ENCODE measurements at regions not wholly inside any gene's neighbourhood (a gene's known extent, or its start where the extent isn't known, plus 50 kb on each side); places are given as distances from the start of the nearest gene placed in this dataset.

GRCh38 chr5:152269533-152269932 is 135.5 kb downstream of the NMUR2 start:
- DNase-seq: no peak

DNA sequence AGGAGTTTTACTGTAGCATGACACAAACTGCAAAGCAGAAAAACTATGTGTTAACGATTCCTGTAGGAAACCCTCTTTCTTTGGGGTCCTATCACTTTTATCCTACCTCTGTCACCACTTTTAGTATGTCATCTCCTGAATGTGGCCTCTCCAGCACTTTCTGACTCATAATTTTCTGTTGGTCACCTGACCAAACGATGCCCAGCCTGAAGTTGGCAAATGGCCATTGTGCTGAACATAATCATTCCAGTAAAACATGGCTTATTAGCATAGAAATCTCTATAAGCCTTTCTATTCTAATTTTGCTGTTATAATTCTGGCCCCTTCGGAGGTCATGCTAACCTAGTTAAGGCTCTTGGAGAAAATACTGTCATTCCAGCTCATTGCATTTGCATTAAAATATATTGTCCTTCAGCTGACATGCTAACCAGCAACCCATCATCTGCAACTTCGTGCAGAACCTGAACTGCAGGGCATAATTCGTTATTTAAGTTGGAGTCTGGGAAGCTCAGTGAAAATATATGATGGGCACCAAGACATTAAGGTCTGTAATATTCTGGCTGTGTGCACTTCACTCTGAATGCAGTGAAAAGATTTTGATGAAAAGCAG is 140.3 kb downstream of the NMUR2 start:
- no peak for DNase-seq

GRCh38 chr5:152262667-152263066 is 142.4 kb downstream of the NMUR2 start:
- no peak for DNase-seq

- DNase-seq: no peak
Measured at GRCh38 chr5:152260940-152261339, 144.1 kb downstream of the NMUR2 start.

GRCh38 chr5:152259702-152260101 is 145.4 kb downstream of the NMUR2 start:
- DNase-seq: no peak

- no peak for DNase-seq
Measured at GRCh38 chr5:152256580-152256979, 148.5 kb downstream of the NMUR2 start.

GRCh38 chr5:152255411-152255810 is 149.7 kb downstream of the NMUR2 start:
- no peak for DNase-seq

DNA sequence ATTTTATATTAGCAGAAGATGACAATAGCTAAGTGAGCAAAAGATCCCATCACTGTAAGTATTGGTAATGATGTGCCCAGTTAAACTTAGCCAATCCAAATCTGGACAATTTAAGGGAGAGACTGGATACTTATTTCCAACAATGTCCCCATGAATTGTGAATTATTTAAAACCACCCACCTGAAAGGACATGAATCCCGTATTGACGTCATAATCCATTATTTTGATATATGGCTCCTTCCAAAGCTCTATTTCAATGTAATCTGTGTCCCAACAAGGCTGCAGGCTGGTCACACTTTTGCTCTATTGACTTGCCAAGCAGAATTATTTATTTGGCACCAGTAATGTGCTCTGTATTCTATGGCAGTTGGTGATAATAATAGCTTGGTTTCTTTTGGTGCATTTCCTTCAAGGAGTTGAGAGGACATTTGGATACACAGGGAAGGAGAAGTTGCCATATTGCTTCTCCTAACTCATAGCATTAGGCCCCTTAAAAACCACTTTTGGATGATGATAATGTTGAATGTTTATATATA is 157.2 kb downstream of the NMUR2 start:
- DNase-seq: no peak

DNA sequence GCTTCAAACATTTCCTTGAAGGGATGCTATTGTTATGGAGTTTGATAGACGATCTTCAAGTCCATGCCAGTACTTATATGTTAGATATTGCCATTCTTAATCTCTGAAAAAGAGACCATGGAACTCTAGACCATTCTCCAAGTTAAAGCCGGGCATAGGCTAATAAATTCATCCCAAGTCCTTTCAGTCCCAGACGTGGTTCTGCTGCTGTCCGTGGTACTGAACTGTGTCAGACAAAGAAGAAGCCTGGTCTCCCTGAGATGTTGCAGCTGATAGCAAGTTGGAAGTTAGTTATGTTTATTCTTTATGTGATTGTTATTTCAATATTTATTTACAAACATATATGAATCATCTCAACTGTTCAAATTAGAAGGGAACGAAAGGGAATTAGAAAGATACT is 158.7 kb downstream of the NMUR2 start:
- DNase-seq: no peak

DNA sequence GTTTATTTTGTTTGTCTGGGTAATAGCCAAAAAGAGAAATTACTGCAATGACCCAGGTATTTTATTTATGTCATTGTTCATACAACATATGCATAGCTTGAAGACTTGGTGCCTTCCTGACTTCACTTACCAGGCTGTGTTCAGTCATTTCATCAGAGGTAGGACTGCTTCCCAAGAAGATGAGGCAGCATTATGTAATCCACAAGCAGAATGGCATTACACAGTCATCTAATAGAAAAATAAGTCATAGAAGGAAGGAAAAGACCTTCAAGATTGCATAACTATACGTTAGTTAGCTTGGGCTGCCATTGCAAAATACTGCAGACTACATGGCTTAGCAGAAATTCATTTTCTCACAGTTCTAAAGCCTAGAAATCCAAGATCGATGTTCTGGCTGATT is 167.5 kb downstream of the NMUR2 start:
- no peak for DNase-seq

GRCh38 chr5:152226191-152226590 is 178.9 kb downstream of the NMUR2 start:
- no peak for DNase-seq

DNA sequence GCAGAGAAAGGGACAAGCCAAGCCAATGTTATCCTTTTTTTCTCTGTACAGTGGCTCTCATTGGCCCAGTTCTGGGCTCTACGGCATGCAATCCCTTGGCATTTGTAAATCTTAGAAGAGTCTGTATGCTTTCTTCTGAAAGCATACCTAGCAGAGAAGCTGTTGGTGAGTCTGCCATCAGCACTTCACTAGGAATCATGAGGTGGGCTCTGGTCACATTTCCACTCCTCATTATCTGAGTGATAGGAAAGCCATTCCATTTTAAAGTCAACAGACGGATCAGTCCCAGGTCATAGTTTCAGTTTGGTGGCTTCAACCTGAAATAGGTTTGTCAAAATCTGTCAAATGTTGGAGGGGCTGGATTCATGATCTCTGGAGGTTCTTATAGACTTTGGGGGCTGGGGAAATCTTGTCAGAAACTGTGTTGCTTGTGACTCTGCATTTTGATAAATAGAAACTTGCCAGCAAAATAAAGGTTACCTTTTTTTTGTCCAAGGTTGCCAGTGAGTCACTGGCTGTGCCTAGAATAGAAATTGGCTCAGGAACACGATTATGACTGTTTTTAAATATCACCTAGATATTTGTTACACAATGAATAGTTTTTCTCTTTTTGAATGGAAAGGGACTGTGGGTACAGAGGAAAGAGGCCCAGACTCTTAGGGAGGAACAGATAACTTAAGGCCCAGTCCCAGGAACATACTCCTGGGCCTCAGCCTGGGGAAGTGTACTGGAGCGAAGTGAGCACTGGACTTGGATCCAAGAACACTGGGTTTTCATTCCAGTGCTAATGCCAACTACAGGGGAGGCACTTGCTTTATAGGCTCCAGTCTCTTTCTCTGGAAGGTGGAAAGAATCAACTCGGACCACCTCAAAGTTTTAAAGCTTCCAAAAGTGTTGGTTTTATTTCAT is 183.1 kb downstream of the NMUR2 start:
- no peak for DNase-seq

- no peak for DNase-seq
Measured at GRCh38 chr5:152218694-152219093, 186.4 kb downstream of the NMUR2 start.

DNA sequence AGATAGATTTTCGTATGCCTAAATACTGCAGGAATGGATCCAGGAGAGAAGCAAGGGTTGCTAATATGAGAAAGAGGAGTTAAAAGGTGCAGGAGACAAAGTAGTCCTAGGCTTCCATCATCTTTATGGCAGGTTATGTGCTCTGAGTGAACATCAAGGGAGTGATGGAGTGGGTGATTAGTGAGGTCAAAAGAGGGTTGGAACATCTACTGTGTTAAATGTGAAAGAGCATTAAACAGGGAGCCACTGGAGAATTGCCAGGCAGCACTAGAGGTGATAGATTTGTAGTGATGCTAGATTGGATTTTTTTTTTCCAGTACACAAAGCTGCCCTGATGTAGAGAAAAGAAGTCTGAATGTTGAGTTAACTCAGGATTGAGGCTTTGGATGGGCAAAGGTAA is 199.3 kb downstream of the NMUR2 start:
- no peak for DNase-seq

- DNase-seq: no peak
Measured at GRCh38 chr5:152202321-152202720, 202.8 kb downstream of the NMUR2 start.

- DNase-seq: no peak
Measured at GRCh38 chr5:152193391-152194107, 211.5 kb downstream of the NMUR2 start.

GRCh38 chr5:152188251-152188650 is 216.8 kb downstream of the NMUR2 start:
- DNase-seq: no peak

DNA sequence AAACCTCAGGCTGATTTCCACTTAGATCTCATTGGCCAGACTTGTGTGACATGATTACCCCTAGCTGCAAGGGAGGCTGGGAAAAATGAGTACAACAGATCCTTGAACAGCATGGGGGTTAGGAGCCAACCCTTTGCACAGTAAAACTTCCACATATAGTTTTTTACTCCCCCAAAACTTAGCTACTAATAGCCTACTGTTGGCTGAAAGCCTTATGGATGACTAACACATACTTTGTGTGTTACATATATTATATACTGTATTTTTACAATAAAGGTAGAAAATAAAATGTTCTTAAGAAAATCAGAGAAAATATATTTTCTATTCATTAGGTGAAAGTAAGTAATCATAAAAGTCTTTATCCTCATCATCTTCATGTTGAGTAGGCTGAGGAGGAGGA is 217.4 kb downstream of the NMUR2 start:
- DNase-seq: no peak

- DNase-seq: no peak
Measured at GRCh38 chr5:152185547-152186245, 219.4 kb downstream of the NMUR2 start.

- no peak for DNase-seq
Measured at GRCh38 chr5:152184266-152184665, 220.8 kb downstream of the NMUR2 start.

DNA sequence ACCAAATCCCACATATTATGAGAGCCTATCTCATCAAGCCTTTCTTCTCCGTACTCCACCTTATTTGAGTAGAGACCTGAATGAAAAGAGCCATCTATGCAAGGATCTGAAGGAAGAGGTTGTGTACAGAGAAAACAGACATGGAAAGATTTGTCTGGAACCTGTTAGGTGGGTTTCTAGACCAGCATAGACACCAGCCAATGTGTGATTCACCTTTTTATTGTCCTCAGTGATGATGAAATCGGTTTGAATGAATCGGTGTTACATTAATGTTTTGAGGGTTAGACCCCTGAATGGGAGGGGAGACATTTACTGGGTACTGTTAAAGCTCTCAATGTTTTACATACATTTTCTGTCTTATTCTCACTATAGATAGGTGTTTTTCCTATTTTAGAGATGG is 223.6 kb downstream of the NMUR2 start:
- no peak for DNase-seq

GRCh38 chr5:152178350-152178699 is 226.8 kb downstream of the NMUR2 start:
- DNase-seq: no peak

Measured in DMS79 treated with DMSO at 0.1 percent for 48 hours (cell line).